ENCODE measurements at regions not wholly inside any gene's neighbourhood (a gene's known extent, or its start where the extent isn't known, plus 50 kb on each side); places are given as distances from the start of the nearest gene placed in this dataset.

DNA sequence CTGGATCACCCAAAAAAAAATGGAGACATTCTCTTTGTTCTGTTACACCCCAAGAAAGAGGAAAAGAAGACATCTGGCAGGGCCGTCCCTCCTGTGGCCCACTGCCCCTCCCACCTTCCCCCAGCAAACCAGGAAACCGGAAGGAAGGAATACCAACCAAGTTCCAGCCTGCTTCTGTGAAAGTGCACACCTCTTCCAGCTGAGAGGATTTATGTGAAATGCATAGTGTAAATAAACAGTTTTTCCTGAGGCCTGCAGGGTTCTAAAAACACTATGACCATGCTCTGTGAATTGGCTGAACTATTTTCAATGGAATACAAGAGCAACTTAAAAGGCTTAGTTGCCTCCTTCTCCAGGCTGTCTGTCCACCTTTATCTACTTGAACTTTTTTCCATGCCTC, 50.0 kb upstream of the CHST1 start:
- peaks cover 29% of the 10 kb centered on the region for H3K27me3 Mint-ChIP-seq (ENCODE audit: low read depth)
- Histone ChIP-seq H2BK120ac (ENCODE audit: low read depth, low read length, poor library complexity, severe bottlenecking) (no peak overlapping the region), H4K5ac (ENCODE audit: insufficient read length, low read depth, low read length) (no peak overlapping the region), H2AFZ (ENCODE audit: low read length) (no peak overlapping the region), H3K79me2 (ENCODE audit: insufficient read depth, low read length) (no peaks in the 10 kb centered on the region), H3K79me1 (ENCODE audit: insufficient read depth, low read depth, low read length, poor library complexity, severe bottlenecking) (no peaks in the 10 kb centered on the region), H3K56ac (ENCODE audit: insufficient read length, low read depth, low read length) (no peak overlapping the region), H3K9ac (ENCODE audit: extremely low read depth, insufficient read length, low read length) (no peak overlapping the region), H3K18ac (ENCODE audit: insufficient read length, low read depth, low read length) (no peak overlapping the region), H3K4ac (ENCODE audit: low read depth, low read length) (no peak overlapping the region), H2BK5ac (ENCODE audit: insufficient read length, low read length) (no peak overlapping the region), H3K23ac (ENCODE audit: insufficient read length, low read depth, low read length) (no peak overlapping the region), H3K14ac (ENCODE audit: insufficient read depth, low read length) (no peak overlapping the region), H2BK20ac (ENCODE audit: low read depth, low read length, poor library complexity, severe bottlenecking) (no peak overlapping the region), H3K9me3 (ENCODE audit: control insufficient read depth, low read depth, low read length) (no peaks in the 10 kb centered on the region), H4K20me1 (ENCODE audit: control insufficient read depth, insufficient read depth, insufficient read length) (no peaks in the 10 kb centered on the region), H3K27ac (ENCODE audit: insufficient read length, low read depth, low read length) (no peak overlapping the region), H2BK15ac (ENCODE audit: low read depth, low read length) (no peak overlapping the region), H3K27me3 (ENCODE audit: insufficient read depth, low read length) (no peaks in the 10 kb centered on the region), H3T11ph (ENCODE audit: low read length) (no peak overlapping the region), H2AK5ac (ENCODE audit: insufficient read length, low read length) (no peak overlapping the region), H2BK12ac (ENCODE audit: insufficient read length, low read depth, low read length) (no peak overlapping the region), H3K23me2 (ENCODE audit: insufficient read length, low read depth, low read length, poor library complexity, severe bottlenecking) (no peaks in the 10 kb centered on the region), H4K91ac (ENCODE audit: insufficient read length, low read depth, low read length) (no peak overlapping the region), H3K4me1 (ENCODE audit: insufficient read depth, low read length) (no peaks in the 10 kb centered on the region), H4K8ac (replicated peaks; ENCODE audit: insufficient read length, low read depth, low read length) (no peak overlapping the region), H3K4me2 (ENCODE audit: insufficient read depth, insufficient read length, low read length) (no peak overlapping the region)
- no CpG with 5 or more reads among the region's 2 CpGs for WGBS (ENCODE audit: extremely low coverage, insufficient read length, low lambda C conversion rate)
- H3K9me3 Mint-ChIP-seq, result no peaks in the 10 kb centered on the region
- no peak for DNase-seq
- TF ChIP-seq, protein P1, sequence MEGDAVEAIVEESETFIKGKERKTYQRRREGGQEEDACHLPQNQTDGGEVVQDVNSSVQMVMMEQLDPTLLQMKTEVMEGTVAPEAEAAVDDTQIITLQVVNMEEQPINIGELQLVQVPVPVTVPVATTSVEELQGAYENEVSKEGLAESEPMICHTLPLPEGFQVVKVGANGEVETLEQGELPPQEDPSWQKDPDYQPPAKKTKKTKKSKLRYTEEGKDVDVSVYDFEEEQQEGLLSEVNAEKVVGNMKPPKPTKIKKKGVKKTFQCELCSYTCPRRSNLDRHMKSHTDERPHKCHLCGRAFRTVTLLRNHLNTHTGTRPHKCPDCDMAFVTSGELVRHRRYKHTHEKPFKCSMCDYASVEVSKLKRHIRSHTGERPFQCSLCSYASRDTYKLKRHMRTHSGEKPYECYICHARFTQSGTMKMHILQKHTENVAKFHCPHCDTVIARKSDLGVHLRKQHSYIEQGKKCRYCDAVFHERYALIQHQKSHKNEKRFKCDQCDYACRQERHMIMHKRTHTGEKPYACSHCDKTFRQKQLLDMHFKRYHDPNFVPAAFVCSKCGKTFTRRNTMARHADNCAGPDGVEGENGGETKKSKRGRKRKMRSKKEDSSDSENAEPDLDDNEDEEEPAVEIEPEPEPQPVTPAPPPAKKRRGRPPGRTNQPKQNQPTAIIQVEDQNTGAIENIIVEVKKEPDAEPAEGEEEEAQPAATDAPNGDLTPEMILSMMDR (conservative IDR thresholded peaks at IDR 0.05), result no peak
- H3K4me3 Mint-ChIP-seq, result no peak overlapping the region
- peak overlapping the region in 1 of 3 experiments; percentile 34; a peak in 1 of 7 replicates for H3K27ac Mint-ChIP-seq
- no peaks in the 10 kb centered on the region for H3K36me3 Mint-ChIP-seq (ENCODE audit: insufficient read depth in 1 of 3, low read depth in 3 of 3)
- peaks cover 0 to 2% of the 10 kb centered on the region in 2 experiments; a peak in 1 of 4 replicates for H3K4me1 Mint-ChIP-seq

All from H9 (cell line).